ENCODE measurements at regions not wholly inside any gene's neighbourhood (a gene's known extent, or its start where the extent isn't known, plus 50 kb on each side); places are given as distances from the start of the nearest gene placed in this dataset.

- DNase-seq, result no peak
Observed at GRCh38 chr5:38094889-38095288, 163.5 kb upstream of the EGFLAM start.

GRCh38 chr5:38093855-38094254 lies 164.5 kb upstream of the EGFLAM start:
- no peak for DNase-seq

GRCh38 chr5:38086777-38087176 lies 171.6 kb upstream of the EGFLAM start:
- no peak for DNase-seq

GRCh38 chr5:38079620-38080402 lies 178.5 kb upstream of the EGFLAM start:
- no peak for DNase-seq

GRCh38 chr5:38078161-38078560 lies 180.2 kb upstream of the EGFLAM start:
- DNase-seq, result no peak

GRCh38 chr5:38077652-38078051 lies 180.7 kb upstream of the EGFLAM start:
- no peak for DNase-seq

- no peak for DNase-seq
Observed at GRCh38 chr5:38071831-38072694, 186.3 kb upstream of the EGFLAM start.

GRCh38 chr5:38070304-38070950 lies 187.9 kb upstream of the EGFLAM start:
- DNase-seq, result no peak

GRCh38 chr5:38069360-38069759 lies 189.0 kb upstream of the EGFLAM start:
- no peak for DNase-seq

GRCh38 chr5:38060354-38060753 lies 198.0 kb upstream of the EGFLAM start:
- DNase-seq, result no peak

- no peak for DNase-seq
Observed at GRCh38 chr5:38059876-38060275, 198.5 kb upstream of the EGFLAM start.

- DNase-seq, result no peak
Observed at GRCh38 chr5:38051711-38052511, 206.4 kb upstream of the EGFLAM start.

GRCh38 chr5:38048400-38048799 lies 208.6 kb upstream of the GDNF start:
- no peak for DNase-seq

GRCh38 chr5:38046103-38046502 lies 206.3 kb upstream of the GDNF start:
- DNase-seq, result no peak

GRCh38 chr5:38045446-38045845 lies 205.6 kb upstream of the GDNF start:
- DNase-seq, result no peak

- no peak for DNase-seq
Observed at GRCh38 chr5:38039826-38040225, 200.0 kb upstream of the GDNF start.

GRCh38 chr5:38039091-38039490 lies 199.2 kb upstream of the GDNF start:
- DNase-seq, result no peak

- DNase-seq, result no peak
Observed at GRCh38 chr5:38036765-38037164, 196.9 kb upstream of the GDNF start.

GRCh38 chr5:38032149-38032548 lies 192.3 kb upstream of the GDNF start:
- DNase-seq, result no peak

- no peak for DNase-seq
Observed at GRCh38 chr5:38031304-38031703, 191.5 kb upstream of the GDNF start.

- no peak for DNase-seq
Observed at GRCh38 chr5:38029397-38030065, 189.7 kb upstream of the GDNF start.

GRCh38 chr5:38023799-38024198 lies 184.0 kb upstream of the GDNF start:
- DNase-seq, result no peak
